ENCODE measurements at regions not wholly inside any gene's neighbourhood (a gene's known extent, or its start where the extent isn't known, plus 50 kb on each side); places are given as distances from the start of the nearest gene placed in this dataset.

DNA sequence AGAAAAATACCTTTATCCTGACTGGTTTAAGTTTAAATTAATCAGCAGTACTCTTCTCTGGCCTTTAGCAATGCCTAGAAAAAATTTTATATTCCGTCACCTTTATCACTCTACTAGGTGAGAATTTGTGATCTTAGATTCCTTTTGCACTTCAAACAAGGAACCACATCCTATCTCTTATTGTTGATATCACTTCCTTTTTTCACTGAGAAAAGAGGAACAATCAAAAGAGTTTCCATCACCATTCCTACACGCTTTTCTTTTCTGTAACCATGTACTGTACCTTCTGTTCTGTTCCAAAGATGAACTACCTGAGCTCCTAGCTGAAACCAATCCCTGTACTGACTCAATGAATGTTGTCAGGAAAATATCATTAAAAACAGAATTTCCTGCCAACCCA is 1379.0 kb upstream of the MIR17HG start:
- H3K4me3 ChIP-seq, result no peak overlapping the region
- no peak overlapping the region for H3K27ac ChIP-seq
- H3K9me3 ChIP-seq, result no peaks in the 10 kb centered on the region
- no peaks in the 10 kb centered on the region for H3K4me1 ChIP-seq
- WGBS (ENCODE audit: missing lambda C conversion rate), result 35% methylated on average over 2 of the region's 2 CpGs
- DNase-seq (ENCODE audit: low read depth in 1 of 2, low spot score in 1 of 2) (no peak), ATAC-seq (no peak), FAIRE-seq (no peak)
- CTCF ChIA-PET, result no interaction called here
- POLR2A ChIA-PET, result no interaction called here
- H3K4me2 ChIP-seq, result no peak overlapping the region
- no peak for TF ChIP-seq EHMT2 (IDR thresholded peaks at IDR 0.05; ENCODE audit: low read depth)
- no peak for TF ChIP-seq RARB (CRISPR knock-in tag; IDR thresholded peaks at IDR 0.05)
- TF ChIP-seq USF2 (IDR thresholded peaks at IDR 0.05), result no peak
- TF ChIP-seq HOXA7 (CRISPR knock-in tag; IDR thresholded peaks at IDR 0.05), result no peak
- TF ChIP-seq EP300 (IDR thresholded peaks at IDR 0.05), result no peak
- TF ChIP-seq CHD4 (IDR thresholded peaks at IDR 0.05; ENCODE audit: borderline replicate concordance), result no peak
- TF ChIP-seq EHF (CRISPR knock-in tag; IDR thresholded peaks at IDR 0.05), result no peak
- TF ChIP-seq E2F6 (IDR thresholded peaks at IDR 0.05; ENCODE audit: borderline replicate concordance, low read depth), result no peak
- TF ChIP-seq CEBPB (IDR thresholded peaks at IDR 0.05), result no peak

DNA sequence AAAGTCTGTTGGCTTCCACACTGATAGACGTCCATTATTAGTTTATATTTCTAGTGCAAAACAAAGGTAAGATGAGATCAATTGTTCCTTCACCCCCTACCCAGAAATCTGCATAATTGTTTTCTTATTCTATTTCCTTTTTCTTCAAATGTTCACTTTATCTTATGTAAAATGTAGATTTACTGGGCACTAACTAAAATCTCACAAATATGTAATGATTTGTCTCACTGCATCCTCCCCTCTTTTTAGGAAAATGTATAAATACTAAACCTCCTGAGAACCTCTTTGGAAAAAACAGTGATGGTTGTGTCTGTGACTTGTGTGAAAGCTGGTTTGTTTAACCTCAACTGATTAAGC is 1377.2 kb upstream of the MIR17HG start:
- no peak for TF ChIP-seq REST (IDR thresholded peaks at IDR 0.05)
- POLR2A ChIA-PET, result no interaction called here
- FAIRE-seq (no peak), ATAC-seq (no peak), DNase-seq (ENCODE audit: low read depth in 1 of 2, low spot score in 1 of 2) (no peak)
- Histone ChIP-seq H3K4me2 (no peak overlapping the region), H3K9me3 (no peaks in the 10 kb centered on the region), H3K27ac (no peak overlapping the region), H3K4me1 (no peaks in the 10 kb centered on the region), H3K4me3 (no peak overlapping the region)
- CTCF ChIA-PET, result no interaction called here
- 42% methylated on average over 1 of the region's 1 CpG for WGBS (ENCODE audit: missing lambda C conversion rate)

DNA sequence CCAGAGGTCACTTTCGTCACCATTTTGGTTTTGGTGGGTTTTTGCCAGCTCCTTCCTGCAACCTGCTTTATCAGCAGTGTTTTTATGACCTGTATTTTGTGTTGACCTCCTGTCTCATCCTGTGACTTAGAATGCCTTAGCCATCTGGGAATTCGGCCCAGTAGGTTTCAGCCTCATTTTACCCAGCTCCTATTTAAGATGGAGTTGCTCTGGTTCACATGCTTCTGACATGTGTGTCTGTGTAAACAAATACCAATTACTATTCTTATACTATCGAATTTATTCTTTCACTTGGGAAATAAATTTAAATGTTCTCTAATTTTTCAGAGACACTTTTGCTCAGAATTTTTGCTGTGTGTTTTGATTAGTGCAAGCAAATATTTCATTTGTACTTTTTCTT is 1370.3 kb upstream of the MIR17HG start:
- no peaks in the 10 kb centered on the region for H3K9me3 ChIP-seq
- no peak for TF ChIP-seq SREBF2 (IDR thresholded peaks at IDR 0.05)
- no peak for TF ChIP-seq RFX5 (IDR thresholded peaks at IDR 0.05)
- TF ChIP-seq ZSCAN20 (CRISPR knock-in tag; IDR thresholded peaks at IDR 0.05), result no peak
- TF ChIP-seq, protein P1, sequence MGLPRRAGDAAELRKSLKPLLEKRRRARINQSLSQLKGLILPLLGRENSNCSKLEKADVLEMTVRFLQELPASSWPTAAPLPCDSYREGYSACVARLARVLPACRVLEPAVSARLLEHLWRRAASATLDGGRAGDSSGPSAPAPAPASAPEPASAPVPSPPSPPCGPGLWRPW (IDR thresholded peaks at IDR 0.05), result no peak
- TF ChIP-seq PHF8 (IDR thresholded peaks at IDR 0.05; ENCODE audit: borderline replicate concordance, low read depth), result no peak
- TF ChIP-seq JUNB (IDR thresholded peaks at IDR 0.05), result no peak
- no peak for TF ChIP-seq JUN (IDR thresholded peaks at IDR 0.05)
- no peak for TF ChIP-seq HDAC2 (IDR thresholded peaks at IDR 0.05)
- no peak for TF ChIP-seq EHMT2 (IDR thresholded peaks at IDR 0.05; ENCODE audit: low read depth)
- TF ChIP-seq HMGXB4 (CRISPR knock-in tag; IDR thresholded peaks at IDR 0.05; ENCODE audit: borderline replicate concordance), result no peak
- TF ChIP-seq EHF (CRISPR knock-in tag; IDR thresholded peaks at IDR 0.05), result no peak
- TF ChIP-seq HOXB13 (CRISPR knock-in tag; IDR thresholded peaks at IDR 0.05; ENCODE audit: low read depth), result no peak
- no peak for TF ChIP-seq TFCP2L1 (CRISPR knock-in tag; IDR thresholded peaks at IDR 0.05)
- no peak for TF ChIP-seq KDM1A (IDR thresholded peaks at IDR 0.05; ENCODE audit: low read depth)
- TF ChIP-seq FOSL2 (IDR thresholded peaks at IDR 0.05), result no peak
- no peak for TF ChIP-seq FOSL2 (CRISPR knock-in tag; IDR thresholded peaks at IDR 0.05)
- TF ChIP-seq POLR2AphosphoS2 (conservative IDR thresholded peaks at IDR 0.05; ENCODE audit: low read length), result no peak
- ChIA-PET POLR2A (no interaction called here), CTCF (no interaction called here)
- 48% methylated on average over 3 of the region's 3 CpGs for WGBS (ENCODE audit: missing lambda C conversion rate)
- FAIRE-seq (no peak), DNase-seq (ENCODE audit: low read depth in 1 of 2, low spot score in 1 of 2) (no peak), ATAC-seq (no peak)
- no peak overlapping the region for H3K27ac ChIP-seq
- H3K4me2 ChIP-seq, result no peak overlapping the region
- no peaks in the 10 kb centered on the region for H3K4me1 ChIP-seq
- H3K4me3 ChIP-seq, result no peak overlapping the region
